AG09309 (cell line): ENCODE measurements at regions not wholly inside any gene's neighbourhood (a gene's known extent, or its start where the extent isn't known, plus 50 kb on each side); places are given as distances from the start of the nearest gene placed in this dataset.

Experiments
- DNase-seq: peaks from one replicate; pipeline ENCODE4 v3.0.0-alpha.2; 2010; ENCODE audit warnings: low read depth
- H3K4me3 ChIP-seq: 2 replicates; pipeline ENCODE4 v1.5.1; 2011; ENCODE audit warnings: mild to moderate bottlenecking, low read depth, low read length, moderate library complexity; ENCODE audit not compliant: control insufficient read depth
- CTCF ChIP-seq: IDR thresholded peaks from 2 replicates; pipeline ENCODE4 v1.5.1; 2011; ENCODE audit warnings: mild to moderate bottlenecking, low read depth, low read length, inconsistent platforms; ENCODE audit not compliant: insufficient read depth, control insufficient read depth; ENCODE audit errors: missing control alignments

GRCh38 chr12:91588874-91589454, 406.3 kb upstream of the DCN start:
- no peak overlapping the region for H3K4me3 ChIP-seq
- no peak for DNase-seq
- no peak for TF ChIP-seq CTCF

GRCh38 chr12:91586015-91586414, 403.4 kb upstream of the DCN start:
- no peak for DNase-seq
- no peak for TF ChIP-seq CTCF
- no peak overlapping the region for H3K4me3 ChIP-seq

- TF ChIP-seq CTCF = no peak
- H3K4me3 ChIP-seq = no peak overlapping the region
- DNase-seq = no peak
Observed at GRCh38 chr12:91582811-91583210, 400.2 kb upstream of the DCN start.

- no peak for TF ChIP-seq CTCF
- no peak for DNase-seq
- no peak overlapping the region for H3K4me3 ChIP-seq
Observed at GRCh38 chr12:91579516-91580263, 397.1 kb upstream of the DCN start.

GRCh38 chr12:91577586-91578539, 395.2 kb upstream of the DCN start:
- DNase-seq = no peak
- no peak overlapping the region for H3K4me3 ChIP-seq
- TF ChIP-seq CTCF = peak; percentile 37

GRCh38 chr12:91576432-91576831, 393.8 kb upstream of the DCN start:
- TF ChIP-seq CTCF = no peak
- no peak overlapping the region for H3K4me3 ChIP-seq
- DNase-seq = no peak
